ENCODE measurements at regions not wholly inside any gene's neighbourhood (a gene's known extent, or its start where the extent isn't known, plus 50 kb on each side); places are given as distances from the start of the nearest gene placed in this dataset.

GRCh38 chr21:31501926-31502325, 157.6 kb upstream of the SOD1 start:
- H3K27me3 ChIP-seq (ENCODE audit: control insufficient read depth in 2 of 2, insufficient read depth in 2 of 2, low read length in 2 of 2) = no peaks in the 10 kb centered on the region
- TF ChIP-seq, protein P1, sequence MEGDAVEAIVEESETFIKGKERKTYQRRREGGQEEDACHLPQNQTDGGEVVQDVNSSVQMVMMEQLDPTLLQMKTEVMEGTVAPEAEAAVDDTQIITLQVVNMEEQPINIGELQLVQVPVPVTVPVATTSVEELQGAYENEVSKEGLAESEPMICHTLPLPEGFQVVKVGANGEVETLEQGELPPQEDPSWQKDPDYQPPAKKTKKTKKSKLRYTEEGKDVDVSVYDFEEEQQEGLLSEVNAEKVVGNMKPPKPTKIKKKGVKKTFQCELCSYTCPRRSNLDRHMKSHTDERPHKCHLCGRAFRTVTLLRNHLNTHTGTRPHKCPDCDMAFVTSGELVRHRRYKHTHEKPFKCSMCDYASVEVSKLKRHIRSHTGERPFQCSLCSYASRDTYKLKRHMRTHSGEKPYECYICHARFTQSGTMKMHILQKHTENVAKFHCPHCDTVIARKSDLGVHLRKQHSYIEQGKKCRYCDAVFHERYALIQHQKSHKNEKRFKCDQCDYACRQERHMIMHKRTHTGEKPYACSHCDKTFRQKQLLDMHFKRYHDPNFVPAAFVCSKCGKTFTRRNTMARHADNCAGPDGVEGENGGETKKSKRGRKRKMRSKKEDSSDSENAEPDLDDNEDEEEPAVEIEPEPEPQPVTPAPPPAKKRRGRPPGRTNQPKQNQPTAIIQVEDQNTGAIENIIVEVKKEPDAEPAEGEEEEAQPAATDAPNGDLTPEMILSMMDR (IDR thresholded peaks at IDR 0.05; ENCODE audit: extremely low read depth in 1 of 2, insufficient read depth in 1 of 2, low read depth in 1 of 2, low read length in 2 of 2) = no peak
- no peak for TF ChIP-seq MAX (IDR thresholded peaks at IDR 0.05; ENCODE audit: insufficient read depth, insufficient read length)
- no peak for TF ChIP-seq FOS (IDR thresholded peaks at IDR 0.05; ENCODE audit: borderline replicate concordance, insufficient read depth, low read length)
- no peak for TF ChIP-seq GATA2 (IDR thresholded peaks at IDR 0.05; ENCODE audit: insufficient read depth, insufficient read length, low read depth, low read length)
- no peak for TF ChIP-seq EZH2 (IDR thresholded peaks at IDR 0.05; ENCODE audit: borderline replicate concordance, low read depth, low read length, severe bottlenecking)
- TF ChIP-seq POLR2AphosphoS5 (IDR thresholded peaks at IDR 0.05; ENCODE audit: insufficient read depth, low read depth, low read length) = no peak
- H3K9ac ChIP-seq (replicated peaks; ENCODE audit: extremely low read depth, insufficient read depth, low read length) = no peak overlapping the region
- H3K9me3 ChIP-seq (replicated peaks; ENCODE audit: control insufficient read depth, insufficient read depth, low read length) = no peaks in the 10 kb centered on the region
- intact Hi-C loops (cut with micrococcal nuclease) (no loop called here), dilution Hi-C loops (cut with MboI; ENCODE audit: extremely low pct_ligation_motif_present, low sequenced_read_pairs) (no loop called here)
- DNase-seq (ENCODE audit: low read depth, low spot score) (no peak), FAIRE-seq (no peak)
- POLR2A ChIA-PET = no interaction called here
- no TSS peak for BruUV-seq (replicated peaks)
- no peaks in the 10 kb centered on the region for H3K9me1 ChIP-seq (replicated peaks; ENCODE audit: control insufficient read depth, extremely low read depth, insufficient read depth, low read length)
- no peaks in the 10 kb centered on the region for H3K36me3 ChIP-seq (ENCODE audit: control insufficient read depth in 2 of 2, extremely low read depth in 1 of 2, insufficient read depth in 2 of 2, low read length in 2 of 2)
- H3K79me2 ChIP-seq (ENCODE audit: control insufficient read depth, insufficient read depth, low read length) = no peaks in the 10 kb centered on the region
- no peaks in the 10 kb centered on the region for H4K20me1 ChIP-seq (replicated peaks; ENCODE audit: control insufficient read depth, extremely low read depth, insufficient read depth, low read length)
- H3K27ac ChIP-seq (ENCODE audit: insufficient read depth, low read depth, low read length) = no peak overlapping the region
- H3K4me1 ChIP-seq (ENCODE audit: control insufficient read depth, extremely low read depth, insufficient read depth, low read length) = no peaks in the 10 kb centered on the region
- H3K4me2 ChIP-seq (ENCODE audit: insufficient read depth, low read length) = no peak overlapping the region
- CTCF ChIA-PET = no interaction called here
- no peak overlapping the region for H2AFZ ChIP-seq (ENCODE audit: low read depth, low read length)
- no peak overlapping the region for H3K4me3 ChIP-seq (replicated peaks in 1 of 3; ENCODE audit: insufficient read depth in 1 of 3, low read depth in 1 of 3, low read length in 3 of 3)

GRCh38 chr21:31500982-31501381, 156.9 kb upstream of the TIAM1 start:
- Histone ChIP-seq H4K20me1 (replicated peaks; ENCODE audit: control insufficient read depth, extremely low read depth, insufficient read depth, low read length) (no peaks in the 10 kb centered on the region), H3K27me3 (ENCODE audit: control insufficient read depth in 2 of 2, insufficient read depth in 2 of 2, low read length in 2 of 2) (no peaks in the 10 kb centered on the region), H3K9me3 (replicated peaks; ENCODE audit: control insufficient read depth, insufficient read depth, low read length) (no peaks in the 10 kb centered on the region), H3K4me3 (replicated peaks in 1 of 3; ENCODE audit: insufficient read depth in 1 of 3, low read depth in 1 of 3, low read length in 3 of 3) (no peak overlapping the region), H2AFZ (ENCODE audit: low read depth, low read length) (no peak overlapping the region), H3K79me2 (ENCODE audit: control insufficient read depth, insufficient read depth, low read length) (no peaks in the 10 kb centered on the region), H3K36me3 (ENCODE audit: control insufficient read depth in 2 of 2, extremely low read depth in 1 of 2, insufficient read depth in 2 of 2, low read length in 2 of 2) (no peaks in the 10 kb centered on the region), H3K9me1 (replicated peaks; ENCODE audit: control insufficient read depth, extremely low read depth, insufficient read depth, low read length) (no peaks in the 10 kb centered on the region), H3K4me2 (ENCODE audit: insufficient read depth, low read length) (no peak overlapping the region), H3K4me1 (ENCODE audit: control insufficient read depth, extremely low read depth, insufficient read depth, low read length) (no peaks in the 10 kb centered on the region), H3K27ac (ENCODE audit: insufficient read depth, low read depth, low read length) (no peak overlapping the region), H3K9ac (replicated peaks; ENCODE audit: extremely low read depth, insufficient read depth, low read length) (no peak overlapping the region)
- ChIA-PET POLR2A (no interaction called here), CTCF (no interaction called here)
- TF ChIP-seq EZH2 (IDR thresholded peaks at IDR 0.05; ENCODE audit: borderline replicate concordance, low read depth, low read length, severe bottlenecking) (no peak), FOS (IDR thresholded peaks at IDR 0.05; ENCODE audit: borderline replicate concordance, insufficient read depth, low read length) (no peak), JUN (IDR thresholded peaks at IDR 0.05; ENCODE audit: borderline replicate concordance, insufficient read depth, insufficient read length, low read depth) (no peak), POLR2AphosphoS5 (IDR thresholded peaks at IDR 0.05; ENCODE audit: insufficient read depth, low read depth, low read length) (no peak), MYC (IDR thresholded peaks at IDR 0.05; ENCODE audit: low read depth, low read length) (no peak), POLR2A (IDR thresholded peaks at IDR 0.05; ENCODE audit: low read depth, low read length) (no peak), GATA2 (IDR thresholded peaks at IDR 0.05; ENCODE audit: insufficient read depth, insufficient read length, low read depth, low read length) (no peak), MAX (IDR thresholded peaks at IDR 0.05; ENCODE audit: insufficient read depth, insufficient read length) (no peak)
- TF ChIP-seq, protein P1 (IDR thresholded peaks at IDR 0.05; ENCODE audit: extremely low read depth in 1 of 2, insufficient read depth in 1 of 2, low read depth in 1 of 2, low read length in 2 of 2) = no peak
- no peak for DNase-seq (ENCODE audit: low read depth, low spot score)
- FAIRE-seq = no peak
- BruUV-seq (replicated peaks) = no TSS peak
- dilution Hi-C loops (cut with MboI; ENCODE audit: extremely low pct_ligation_motif_present, low sequenced_read_pairs) (no loop called here), intact Hi-C loops (cut with micrococcal nuclease) (no loop called here)
